ENCODE measurements at regions not wholly inside any gene's neighbourhood (a gene's known extent, or its start where the extent isn't known, plus 50 kb on each side); places are given as distances from the start of the nearest gene placed in this dataset.

DNA sequence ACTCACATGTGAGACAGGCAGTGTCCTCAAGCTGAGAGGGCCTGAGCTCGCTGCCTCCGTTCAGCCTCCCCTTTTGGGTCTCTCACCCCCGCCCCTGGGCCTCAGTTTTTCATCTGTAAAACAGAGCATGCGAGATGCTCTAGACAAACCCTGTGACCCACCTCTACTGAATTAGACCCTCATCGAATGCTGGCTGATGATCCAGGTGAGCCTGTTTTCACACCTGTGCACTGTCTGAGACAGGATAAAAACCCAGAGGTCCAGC lies 102.1 kb downstream of the PDGFA start:
- no peak overlapping the region for H3K27ac ChIP-seq
- peaks cover 0 to 13% (median 0%) of the 10 kb centered on the region in 9 donors for H3K27me3 ChIP-seq
- no peak for ATAC-seq
- no peaks in the 10 kb centered on the region for H3K36me3 ChIP-seq
- peaks cover 0 to 24% (median 15%) of the 10 kb centered on the region in 12 donors for H3K9me3 ChIP-seq
- intact Hi-C loops (cut with DNase I): no loop called here
- no peak overlapping the region for H3K4me3 ChIP-seq
- 96 to 100% (median 97%) methylated on average over 5 of the region's 5 CpGs for WGBS, 4 donors
- DNase-seq: peak in 1 of 5 donors; percentile 30
- H3K4me1 ChIP-seq: no peaks in the 10 kb centered on the region
- TF ChIP-seq, protein P1, sequence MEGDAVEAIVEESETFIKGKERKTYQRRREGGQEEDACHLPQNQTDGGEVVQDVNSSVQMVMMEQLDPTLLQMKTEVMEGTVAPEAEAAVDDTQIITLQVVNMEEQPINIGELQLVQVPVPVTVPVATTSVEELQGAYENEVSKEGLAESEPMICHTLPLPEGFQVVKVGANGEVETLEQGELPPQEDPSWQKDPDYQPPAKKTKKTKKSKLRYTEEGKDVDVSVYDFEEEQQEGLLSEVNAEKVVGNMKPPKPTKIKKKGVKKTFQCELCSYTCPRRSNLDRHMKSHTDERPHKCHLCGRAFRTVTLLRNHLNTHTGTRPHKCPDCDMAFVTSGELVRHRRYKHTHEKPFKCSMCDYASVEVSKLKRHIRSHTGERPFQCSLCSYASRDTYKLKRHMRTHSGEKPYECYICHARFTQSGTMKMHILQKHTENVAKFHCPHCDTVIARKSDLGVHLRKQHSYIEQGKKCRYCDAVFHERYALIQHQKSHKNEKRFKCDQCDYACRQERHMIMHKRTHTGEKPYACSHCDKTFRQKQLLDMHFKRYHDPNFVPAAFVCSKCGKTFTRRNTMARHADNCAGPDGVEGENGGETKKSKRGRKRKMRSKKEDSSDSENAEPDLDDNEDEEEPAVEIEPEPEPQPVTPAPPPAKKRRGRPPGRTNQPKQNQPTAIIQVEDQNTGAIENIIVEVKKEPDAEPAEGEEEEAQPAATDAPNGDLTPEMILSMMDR (IDR thresholded peaks at IDR 0.05): no peak
- no peak for TF ChIP-seq POLR2A (IDR thresholded peaks at IDR 0.05)

DNA sequence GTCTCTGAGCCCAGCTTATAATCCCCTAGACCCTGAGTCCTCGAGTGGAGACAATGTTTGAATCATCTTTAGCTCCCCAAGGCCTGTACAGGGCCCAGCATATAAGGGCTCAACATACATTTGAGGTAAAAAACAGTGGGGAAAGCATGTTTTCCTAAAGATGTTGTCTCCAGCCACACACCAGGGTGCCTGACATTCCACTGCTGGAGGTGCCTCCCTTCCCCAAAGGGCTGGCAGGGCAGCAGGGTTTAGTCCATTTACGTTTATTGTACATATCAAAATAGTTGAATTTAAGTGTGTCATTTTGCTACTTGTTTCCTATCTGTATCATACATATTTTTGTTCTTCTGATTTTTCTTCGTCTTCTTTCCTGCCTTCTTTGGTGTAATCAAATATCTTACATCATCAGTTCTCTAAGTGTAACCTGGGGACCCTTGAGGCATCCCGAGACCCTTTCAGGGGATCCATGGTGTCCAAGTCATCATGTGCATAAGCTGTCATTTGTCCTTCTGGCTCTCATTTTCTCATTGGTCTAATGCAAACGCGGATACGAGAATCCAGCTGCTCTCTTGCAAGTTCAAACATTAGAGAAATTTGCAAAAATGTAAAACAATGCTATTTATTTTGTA lies 101.6 kb downstream of the PDGFA start:
- no peaks in the 10 kb centered on the region for H3K4me1 ChIP-seq
- H3K9me3 ChIP-seq: peaks cover 0 to 24% (median 15%) of the 10 kb centered on the region in 12 donors
- no peaks in the 10 kb centered on the region for H3K36me3 ChIP-seq
- intact Hi-C loops (cut with DNase I): no loop called here
- ATAC-seq (no peak), DNase-seq (peak in 1 of 5 donors; percentile 4)
- H3K27ac ChIP-seq: no peak overlapping the region
- H3K4me3 ChIP-seq: no peak overlapping the region
- 90 to 98% (median 95%) methylated on average over 7 of the region's 7 CpGs for WGBS, 4 donors
- H3K27me3 ChIP-seq: peaks cover 0 to 13% (median 0%) of the 10 kb centered on the region in 9 donors
- TF ChIP-seq POLR2A (IDR thresholded peaks at IDR 0.05): no peak
- TF ChIP-seq, protein P1 (IDR thresholded peaks at IDR 0.05): no peak

DNA sequence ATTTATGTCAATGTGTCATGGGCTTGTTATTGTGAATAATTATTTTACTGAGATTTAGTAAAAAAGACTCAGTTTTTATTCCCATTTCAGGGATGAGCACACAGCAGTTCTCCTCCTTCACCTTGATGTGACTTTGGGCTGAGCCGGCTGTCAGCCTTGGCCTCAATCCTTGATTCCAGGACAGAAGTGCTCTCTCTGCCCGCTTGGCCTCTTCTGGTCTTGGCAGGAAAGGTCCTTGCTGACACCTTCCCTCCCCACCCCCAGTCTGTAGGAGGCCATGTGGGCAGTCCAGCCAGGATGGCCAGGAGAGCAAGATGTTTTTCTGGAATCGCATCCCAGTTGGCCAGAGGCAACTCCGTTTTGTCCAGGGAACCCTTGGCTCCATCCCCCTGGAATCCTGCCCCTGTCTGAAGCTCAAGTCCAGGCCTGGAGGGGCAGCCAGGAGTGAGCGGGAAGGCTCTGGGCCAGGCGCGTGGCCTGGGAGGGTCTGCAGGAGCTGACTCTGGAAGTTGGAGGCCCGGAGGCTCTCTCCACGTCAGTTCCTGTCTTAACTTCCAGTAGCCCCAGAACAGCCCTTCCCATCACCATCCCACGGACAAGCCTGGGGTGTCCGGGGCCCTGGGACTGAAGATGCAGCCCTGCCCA lies 100.9 kb downstream of the PDGFA start:
- TF ChIP-seq, protein P1 (IDR thresholded peaks at IDR 0.05): no peak
- no peak for TF ChIP-seq POLR2A (IDR thresholded peaks at IDR 0.05)
- Histone ChIP-seq H3K27me3 (peaks cover 0 to 13% (median 0%) of the 10 kb centered on the region in 9 donors), H3K9me3 (peaks cover 0 to 24% (median 15%) of the 10 kb centered on the region in 12 donors), H3K27ac (no peak overlapping the region), H3K4me1 (no peaks in the 10 kb centered on the region), H3K36me3 (no peaks in the 10 kb centered on the region), H3K4me3 (no peak overlapping the region)
- ATAC-seq: peak in 1 of 4 donors; percentile 48
- DNase-seq: peak in 2 of 5 donors; percentile 23 to 45
- WGBS, 4 donors: 55 to 82% (median 77%) methylated on average over 8 to 11 of the region's 11 CpGs
- intact Hi-C loops (cut with DNase I): no loop called here

DNA sequence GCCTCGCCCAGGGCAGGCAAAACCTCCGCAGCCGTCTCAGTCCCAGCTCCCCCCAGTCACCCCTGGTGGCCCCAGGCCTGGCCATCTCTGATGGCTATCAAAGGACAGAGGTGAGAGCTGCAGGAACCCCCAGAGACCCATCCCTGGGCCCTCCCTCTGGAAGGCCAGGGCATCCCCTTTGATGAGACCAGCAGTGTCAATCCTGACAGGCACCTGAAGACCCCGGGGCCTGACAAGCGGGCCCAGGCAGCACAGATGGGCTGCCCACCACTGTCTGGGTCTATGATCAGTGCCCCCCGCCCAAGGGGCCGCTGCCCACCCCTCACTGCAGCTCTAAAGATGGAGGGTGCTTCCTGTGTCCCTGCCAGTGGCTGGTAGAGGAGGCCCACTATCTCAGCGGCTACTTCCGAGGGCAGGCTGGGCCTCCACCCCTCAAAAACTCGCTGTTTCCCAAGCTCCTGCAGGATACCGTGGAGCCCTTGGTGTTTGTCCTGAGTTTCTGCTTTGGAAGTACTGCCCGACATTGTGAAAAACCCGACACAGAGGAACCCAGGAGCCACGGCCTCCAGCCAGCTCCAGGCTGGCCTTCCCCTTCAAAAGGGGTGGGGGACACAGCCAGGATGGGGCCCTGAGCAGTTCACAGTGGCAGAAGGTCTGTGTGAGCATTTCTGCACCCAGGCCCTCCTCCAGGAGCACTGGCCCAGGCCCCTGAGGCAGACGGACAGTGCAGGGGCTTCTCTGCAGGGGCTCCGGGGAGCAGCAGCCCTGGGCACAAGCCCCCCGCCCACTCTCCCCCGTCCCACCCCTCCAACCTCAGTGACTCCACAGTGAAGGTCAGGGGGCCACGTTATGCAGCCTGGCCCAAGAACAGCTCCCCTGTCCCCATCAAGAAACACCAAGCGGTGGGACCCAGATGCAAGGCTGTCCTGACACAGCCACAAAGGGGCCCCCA lies 99.2 kb downstream of the PDGFA start:
- H3K4me1 ChIP-seq: peaks cover 0 to 9% (median 0%) of the 10 kb centered on the region in 12 donors
- peaks cover 0 to 24% (median 15%) of the 10 kb centered on the region in 12 donors for H3K9me3 ChIP-seq
- 81 to 87% (median 82%) methylated on average over 10 to 20 of the region's 20 CpGs for WGBS, 4 donors
- no peak overlapping the region for H3K27ac ChIP-seq
- ATAC-seq (no peak), DNase-seq (peak in 2 of 5 donors; percentile 16 to 24)
- peaks cover 0 to 13% (median 0%) of the 10 kb centered on the region in 9 donors for H3K27me3 ChIP-seq
- no peak overlapping the region for H3K4me3 ChIP-seq
- TF ChIP-seq, protein P1 (IDR thresholded peaks at IDR 0.05): no peak
- TF ChIP-seq POLR2A (IDR thresholded peaks at IDR 0.05): no peak
- no peaks in the 10 kb centered on the region for H3K36me3 ChIP-seq
- intact Hi-C loops (cut with DNase I): no loop called here

All from heart left ventricle (tissue), 16 donors.